GM12872 (cell line): ENCODE measurements at regions not wholly inside any gene's neighbourhood (a gene's known extent, or its start where the extent isn't known, plus 50 kb on each side); places are given as distances from the start of the nearest gene placed in this dataset.

Source experiments
- CTCF ChIP-seq: IDR thresholded peaks from 3 replicates; pipeline ENCODE4 v1.5.1; 2011; ENCODE audit warnings: low read depth, mild to moderate bottlenecking, low read length, moderate library complexity; ENCODE audit not compliant: insufficient read depth

- TF ChIP-seq CTCF = no peak
Observed at GRCh38 chr9:38342532-38342931, 50.0 kb upstream of the ALDH1B1 start.

- TF ChIP-seq CTCF = no peak
Observed at GRCh38 chr9:38342096-38342495, 50.4 kb upstream of the ALDH1B1 start.

GRCh38 chr9:38339496-38339895 lies 53.0 kb upstream of the ALDH1B1 start:
- no peak for TF ChIP-seq CTCF

GRCh38 chr9:38339087-38339486 lies 53.4 kb upstream of the ALDH1B1 start:
- no peak for TF ChIP-seq CTCF

- TF ChIP-seq CTCF = no peak
Observed at GRCh38 chr9:38338342-38339018, 54.0 kb upstream of the ALDH1B1 start.

- TF ChIP-seq CTCF = no peak
Observed at GRCh38 chr9:38337706-38338264, 54.7 kb upstream of the ALDH1B1 start.

- no peak for TF ChIP-seq CTCF
Observed at GRCh38 chr9:38337181-38337580, 55.3 kb upstream of the ALDH1B1 start.

- no peak for TF ChIP-seq CTCF
Observed at GRCh38 chr9:38336341-38336740, 56.2 kb upstream of the ALDH1B1 start.
